ENCODE measurements at regions not wholly inside any gene's neighbourhood (a gene's known extent, or its start where the extent isn't known, plus 50 kb on each side); places are given as distances from the start of the nearest gene placed in this dataset.

DNA sequence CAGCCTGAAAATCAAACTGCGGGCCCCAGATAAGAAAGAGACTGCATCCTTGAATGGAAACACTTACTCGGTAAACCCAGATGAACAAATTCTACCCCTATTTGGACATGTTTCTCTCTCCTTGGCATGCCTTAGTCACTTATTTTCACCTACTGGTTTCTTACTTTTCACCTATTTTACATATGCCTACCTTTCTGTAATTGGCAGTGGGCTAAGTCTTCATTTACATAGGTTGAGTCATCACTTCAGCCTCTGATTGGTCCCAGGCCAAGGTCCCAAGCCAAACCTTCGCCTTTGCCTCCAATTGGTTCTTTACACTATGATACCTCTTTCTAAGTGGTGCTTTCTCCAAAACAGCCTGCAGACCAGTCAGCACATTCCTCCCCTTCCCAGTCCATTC, 111.3 kb downstream of the DYRK2 start:
- Mint-ChIP-seq H3K36me3 (no peaks in the 10 kb centered on the region), H3K9me3 (no peaks in the 10 kb centered on the region), H3K27me3 (ENCODE audit: low read depth) (no peaks in the 10 kb centered on the region), H3K4me3 (no peak overlapping the region), H3K27ac (no peak overlapping the region), H3K4me1 (peaks cover 24% of the 10 kb centered on the region)
- TF ChIP-seq, protein P1, sequence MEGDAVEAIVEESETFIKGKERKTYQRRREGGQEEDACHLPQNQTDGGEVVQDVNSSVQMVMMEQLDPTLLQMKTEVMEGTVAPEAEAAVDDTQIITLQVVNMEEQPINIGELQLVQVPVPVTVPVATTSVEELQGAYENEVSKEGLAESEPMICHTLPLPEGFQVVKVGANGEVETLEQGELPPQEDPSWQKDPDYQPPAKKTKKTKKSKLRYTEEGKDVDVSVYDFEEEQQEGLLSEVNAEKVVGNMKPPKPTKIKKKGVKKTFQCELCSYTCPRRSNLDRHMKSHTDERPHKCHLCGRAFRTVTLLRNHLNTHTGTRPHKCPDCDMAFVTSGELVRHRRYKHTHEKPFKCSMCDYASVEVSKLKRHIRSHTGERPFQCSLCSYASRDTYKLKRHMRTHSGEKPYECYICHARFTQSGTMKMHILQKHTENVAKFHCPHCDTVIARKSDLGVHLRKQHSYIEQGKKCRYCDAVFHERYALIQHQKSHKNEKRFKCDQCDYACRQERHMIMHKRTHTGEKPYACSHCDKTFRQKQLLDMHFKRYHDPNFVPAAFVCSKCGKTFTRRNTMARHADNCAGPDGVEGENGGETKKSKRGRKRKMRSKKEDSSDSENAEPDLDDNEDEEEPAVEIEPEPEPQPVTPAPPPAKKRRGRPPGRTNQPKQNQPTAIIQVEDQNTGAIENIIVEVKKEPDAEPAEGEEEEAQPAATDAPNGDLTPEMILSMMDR (IDR thresholded peaks at IDR 0.05; ENCODE audit: unreplicated experiment), result no peak
- DNase-seq (ENCODE audit: low spot score in 2 of 2, unreplicated experiment in 2 of 2), result no peak

GRCh38 chr12:67760586-67761275, 112.2 kb downstream of the DYRK2 start:
- Mint-ChIP-seq H3K4me3 (no peak overlapping the region), H3K4me1 (peaks cover 24% of the 10 kb centered on the region), H3K9me3 (no peaks in the 10 kb centered on the region), H3K36me3 (no peaks in the 10 kb centered on the region), H3K27me3 (ENCODE audit: low read depth) (no peaks in the 10 kb centered on the region), H3K27ac (peak overlapping the region; percentile 37)
- TF ChIP-seq, protein P1 (IDR thresholded peaks at IDR 0.05; ENCODE audit: unreplicated experiment), result no peak
- DNase-seq (ENCODE audit: low spot score in 2 of 2, unreplicated experiment in 2 of 2), result no peak

DNA sequence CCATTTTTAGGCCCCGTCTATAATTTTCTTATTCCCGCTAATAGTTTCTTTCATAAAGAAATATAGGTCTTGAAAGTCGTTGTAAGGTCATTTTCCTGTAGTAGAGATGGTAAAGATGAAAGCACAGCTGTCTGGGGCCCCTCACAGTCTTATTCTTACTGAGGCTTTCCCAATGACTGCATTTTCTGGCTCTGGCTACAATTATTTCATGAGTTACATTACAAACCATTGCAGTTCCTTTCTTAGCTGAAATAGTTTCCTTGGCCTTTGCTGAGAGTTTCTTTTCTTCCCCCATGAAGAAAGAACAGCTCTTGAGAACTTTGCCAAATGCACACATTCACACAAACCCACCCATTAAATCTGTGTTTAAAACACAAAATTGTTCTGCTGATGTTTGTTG, 113.0 kb downstream of the DYRK2 start:
- no peak for DNase-seq (ENCODE audit: low spot score in 2 of 2, unreplicated experiment in 2 of 2)
- Mint-ChIP-seq H3K4me1 (peaks cover 24% of the 10 kb centered on the region), H3K4me3 (no peak overlapping the region), H3K9me3 (no peaks in the 10 kb centered on the region), H3K27ac (peak overlapping the region; percentile 37), H3K36me3 (no peaks in the 10 kb centered on the region), H3K27me3 (ENCODE audit: low read depth) (no peaks in the 10 kb centered on the region)
- TF ChIP-seq, protein P1 (IDR thresholded peaks at IDR 0.05; ENCODE audit: unreplicated experiment), result no peak

GRCh38 chr12:67764055-67764454, 115.5 kb downstream of the DYRK2 start:
- Mint-ChIP-seq H3K9me3 (no peaks in the 10 kb centered on the region), H3K4me1 (peaks cover 19% of the 10 kb centered on the region), H3K4me3 (no peak overlapping the region), H3K27ac (no peak overlapping the region), H3K36me3 (no peaks in the 10 kb centered on the region), H3K27me3 (ENCODE audit: low read depth) (no peaks in the 10 kb centered on the region)
- TF ChIP-seq, protein P1 (IDR thresholded peaks at IDR 0.05; ENCODE audit: unreplicated experiment), result no peak
- no peak for DNase-seq (ENCODE audit: low spot score in 2 of 2, unreplicated experiment in 2 of 2)

DNA sequence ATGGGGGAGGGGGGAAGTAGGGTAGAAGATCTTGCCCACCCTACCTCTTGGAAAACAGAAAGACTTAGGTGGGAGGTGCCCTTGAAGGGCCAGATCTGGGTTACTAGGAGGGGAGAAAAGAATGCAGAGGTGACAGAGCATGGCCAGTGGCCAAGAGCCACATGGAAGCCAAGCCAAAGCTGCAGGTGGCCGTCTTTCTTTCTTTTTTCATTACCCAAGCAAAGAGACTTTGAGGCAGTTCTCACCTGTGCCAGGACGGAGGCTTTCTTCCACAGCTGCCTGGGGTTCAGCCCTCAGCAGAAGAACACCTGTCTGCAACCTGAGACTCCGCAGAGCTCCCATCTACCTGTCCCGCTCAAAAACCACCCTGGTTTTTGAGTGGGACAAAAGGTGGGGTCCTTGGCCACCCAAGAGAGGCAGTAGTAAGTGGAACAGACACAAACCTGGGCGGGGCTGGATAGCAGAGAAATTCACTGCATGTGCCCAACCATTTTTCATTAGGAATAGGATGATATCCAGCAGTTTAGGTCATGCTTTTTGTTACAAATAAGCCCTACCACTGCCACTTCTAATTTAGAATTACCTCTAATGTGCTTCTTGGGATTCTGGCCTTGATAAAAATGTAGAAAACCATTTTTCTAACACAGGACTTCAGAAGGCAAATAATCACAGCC, 116.5 kb downstream of the DYRK2 start:
- no peak overlapping the region for H3K27ac Mint-ChIP-seq
- DNase-seq (ENCODE audit: low spot score in 2 of 2, unreplicated experiment in 2 of 2), result no peak
- H3K4me3 Mint-ChIP-seq, result no peak overlapping the region
- TF ChIP-seq, protein P1 (IDR thresholded peaks at IDR 0.05; ENCODE audit: unreplicated experiment), result no peak
- no peaks in the 10 kb centered on the region for H3K9me3 Mint-ChIP-seq
- peaks cover 16% of the 10 kb centered on the region for H3K4me1 Mint-ChIP-seq
- no peaks in the 10 kb centered on the region for H3K27me3 Mint-ChIP-seq (ENCODE audit: low read depth)
- H3K36me3 Mint-ChIP-seq, result no peaks in the 10 kb centered on the region

Measured in mesothelial cell of epicardium (in vitro differentiated cells).